ENCODE measurements at regions not wholly inside any gene's neighbourhood (a gene's known extent, or its start where the extent isn't known, plus 50 kb on each side); places are given as distances from the start of the nearest gene placed in this dataset.
"Not testable (repeated sequence)": the region's sequence is repeated elsewhere in the genome, so short reads cannot be mapped to it uniquely, and the experiment has no call there.

DNA sequence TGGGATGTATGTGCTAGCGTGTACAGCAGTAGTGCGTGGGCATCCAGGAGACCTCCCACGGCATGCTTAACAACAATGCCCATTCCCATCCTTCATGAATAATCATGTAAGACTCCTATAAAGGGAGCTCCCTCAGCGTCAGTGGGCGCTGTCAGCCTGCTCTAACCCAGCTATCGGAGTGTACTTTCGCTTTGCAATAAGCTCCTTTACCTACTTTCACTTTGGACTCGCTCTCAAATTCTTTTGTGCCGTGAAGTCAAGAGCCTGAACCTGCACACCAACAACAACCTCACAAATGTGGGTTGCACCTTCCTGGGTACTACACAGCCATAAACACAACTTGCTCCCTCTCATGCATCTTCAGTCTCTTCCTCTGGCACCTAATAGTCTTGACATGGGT lies 114.8 kb upstream of the PAXBP1 start:
- DNase-seq = peak; percentile 24

DNA sequence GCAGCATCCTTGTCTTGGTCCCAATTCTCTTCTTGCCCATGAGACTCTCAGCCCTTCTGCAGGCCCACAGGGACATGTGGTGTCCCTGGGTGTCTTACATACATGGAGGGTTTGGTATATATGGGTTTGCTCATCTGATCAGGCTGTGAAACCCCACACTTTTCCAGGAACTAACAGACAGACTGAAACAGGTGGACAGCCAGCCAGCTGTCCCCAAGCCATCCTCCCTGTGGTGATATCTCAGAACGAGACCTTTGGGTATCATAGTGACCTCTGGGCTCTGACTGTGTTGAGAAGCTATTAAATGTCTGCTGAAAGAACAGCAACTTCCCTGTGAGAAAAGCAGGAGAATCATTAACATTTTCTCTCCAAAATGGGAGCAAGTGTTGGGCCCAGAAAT lies 115.5 kb upstream of the PAXBP1 start:
- DNase-seq = no peak

DNA sequence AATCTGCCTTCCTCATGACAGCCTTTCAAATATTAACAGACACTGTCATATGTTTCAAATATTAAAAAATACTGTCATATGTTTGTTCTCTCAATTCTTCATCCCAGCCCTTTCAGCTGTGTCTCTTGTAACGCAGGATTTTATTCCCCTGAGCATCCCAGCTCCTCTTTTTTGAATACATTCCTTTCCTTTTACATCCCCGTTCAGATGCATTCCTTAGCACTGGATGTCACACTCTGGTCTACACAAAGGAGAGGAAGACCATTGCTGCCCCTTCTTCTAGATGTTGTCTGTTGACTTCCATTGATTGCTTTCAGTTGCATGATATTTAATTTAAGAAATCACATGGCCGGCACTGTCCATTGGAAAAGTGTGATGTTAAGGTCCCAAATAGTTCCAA lies 117.4 kb upstream of the PAXBP1 start:
- no peak for DNase-seq

DNA sequence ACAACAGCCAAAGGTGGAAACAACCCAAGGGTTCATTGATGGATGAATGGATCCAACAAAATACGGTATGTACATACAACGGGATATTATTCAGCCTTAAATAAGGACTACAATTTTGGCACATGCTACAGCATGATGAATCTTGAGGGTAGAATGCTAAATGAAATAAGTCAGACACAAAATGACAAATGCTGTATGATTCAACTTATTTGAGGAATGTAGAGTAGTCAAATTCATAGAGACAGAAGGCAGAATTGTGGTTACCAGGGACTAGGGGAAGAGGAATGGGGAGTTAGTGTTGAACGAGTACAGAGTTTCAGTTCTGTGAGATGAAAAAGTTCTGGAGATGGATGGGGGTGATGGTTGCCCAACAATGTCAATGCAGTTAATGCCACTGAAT lies 118.0 kb upstream of the PAXBP1 start:
- DNase-seq = no peak

DNA sequence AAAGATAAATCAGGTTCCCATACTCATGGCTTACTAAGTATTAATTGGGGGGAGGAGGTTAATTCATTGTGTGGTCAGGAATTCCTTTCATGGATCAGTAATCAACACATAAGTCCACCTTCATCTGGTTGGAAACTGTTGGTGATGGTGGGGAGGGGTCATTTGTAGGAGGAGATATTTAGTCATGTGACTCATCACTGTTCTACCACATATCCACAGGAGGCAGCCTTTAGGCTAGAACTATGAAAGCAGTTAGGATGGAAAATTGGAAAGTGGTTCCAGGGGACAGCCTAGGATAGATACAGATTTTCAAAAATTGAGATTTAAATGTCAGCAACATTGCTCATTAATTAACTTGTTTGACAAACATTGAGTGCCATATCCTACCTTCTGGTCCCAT lies 122.8 kb upstream of the PAXBP1 start:
- DNase-seq = no peak

DNA sequence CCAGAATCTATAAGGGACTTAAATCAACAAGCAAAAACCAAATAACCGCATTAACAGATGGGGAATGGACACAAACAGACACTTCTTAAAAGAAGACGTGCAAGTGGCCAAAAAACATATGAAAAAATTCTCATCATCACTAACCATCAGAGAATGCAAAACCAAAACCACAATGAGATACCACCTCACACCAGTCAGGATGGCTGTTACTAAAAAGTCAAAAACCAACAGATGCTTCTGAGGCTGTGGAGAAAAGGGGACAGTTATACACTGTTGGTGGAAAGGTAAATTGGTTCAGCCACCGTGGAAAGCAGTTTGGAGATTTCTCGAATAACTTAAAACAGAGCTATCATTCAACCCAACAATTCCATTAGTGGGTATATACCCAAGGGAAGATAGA lies 124.9 kb upstream of the OLIG2 start:
- no peak for DNase-seq

DNA sequence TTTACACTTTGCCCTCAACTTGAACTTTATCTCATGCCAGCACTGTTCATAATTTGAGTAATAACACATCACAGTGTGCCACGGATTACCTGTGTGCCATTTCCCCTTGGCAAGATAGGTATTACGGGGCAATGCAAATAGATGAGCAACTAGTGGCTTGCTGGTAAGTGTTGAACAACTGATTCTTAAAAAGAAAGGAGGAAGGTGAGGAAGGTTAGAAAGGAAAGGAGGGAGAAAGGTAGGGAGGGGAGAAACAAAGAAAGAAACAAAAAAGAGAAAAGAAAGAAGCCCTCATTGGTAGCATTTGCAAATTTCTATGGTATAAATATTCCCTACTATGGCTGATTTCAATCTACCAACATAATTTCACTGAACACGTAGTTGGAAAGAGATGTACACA lies 118.2 kb upstream of the OLIG2 start:
- DNase-seq = no peak

DNA sequence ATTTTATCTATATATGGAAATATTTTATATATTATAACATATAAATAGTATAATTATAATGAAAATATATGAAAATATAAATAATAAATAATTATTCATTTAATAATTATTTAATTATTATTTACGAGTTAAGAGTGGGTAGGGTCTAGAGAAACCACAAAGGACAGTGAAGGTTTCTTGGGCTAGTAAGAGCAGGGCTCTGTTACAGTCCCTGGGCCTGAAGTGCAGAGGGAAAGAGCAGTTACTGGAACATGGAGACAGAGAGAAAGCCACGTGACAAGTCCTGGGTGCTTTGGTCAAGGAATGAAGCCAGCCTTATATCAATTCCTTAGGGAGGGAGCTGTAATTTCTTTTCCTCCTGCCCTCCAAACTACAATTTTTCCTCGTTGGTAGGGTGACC lies 117.2 kb upstream of the OLIG2 start:
- no peak for DNase-seq

DNA sequence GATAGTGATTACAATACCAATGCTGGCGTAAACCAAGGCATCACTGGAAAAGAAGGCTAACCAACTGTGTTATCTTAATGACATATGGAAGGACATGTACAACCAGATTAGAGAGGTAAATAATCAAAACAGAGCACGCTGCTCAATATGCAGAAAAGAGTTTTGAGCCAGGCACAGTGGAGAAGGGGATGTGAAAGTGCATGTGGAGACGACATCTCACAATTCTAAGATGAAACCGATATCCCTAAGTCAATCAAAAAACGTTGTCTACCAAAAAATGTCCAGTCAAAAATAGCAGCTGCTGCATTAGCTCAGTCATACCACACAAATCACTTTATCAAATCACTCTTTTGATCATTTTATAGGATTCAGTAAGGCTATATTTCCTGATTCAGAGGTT lies 116.3 kb upstream of the OLIG2 start:
- DNase-seq = no peak

DNA sequence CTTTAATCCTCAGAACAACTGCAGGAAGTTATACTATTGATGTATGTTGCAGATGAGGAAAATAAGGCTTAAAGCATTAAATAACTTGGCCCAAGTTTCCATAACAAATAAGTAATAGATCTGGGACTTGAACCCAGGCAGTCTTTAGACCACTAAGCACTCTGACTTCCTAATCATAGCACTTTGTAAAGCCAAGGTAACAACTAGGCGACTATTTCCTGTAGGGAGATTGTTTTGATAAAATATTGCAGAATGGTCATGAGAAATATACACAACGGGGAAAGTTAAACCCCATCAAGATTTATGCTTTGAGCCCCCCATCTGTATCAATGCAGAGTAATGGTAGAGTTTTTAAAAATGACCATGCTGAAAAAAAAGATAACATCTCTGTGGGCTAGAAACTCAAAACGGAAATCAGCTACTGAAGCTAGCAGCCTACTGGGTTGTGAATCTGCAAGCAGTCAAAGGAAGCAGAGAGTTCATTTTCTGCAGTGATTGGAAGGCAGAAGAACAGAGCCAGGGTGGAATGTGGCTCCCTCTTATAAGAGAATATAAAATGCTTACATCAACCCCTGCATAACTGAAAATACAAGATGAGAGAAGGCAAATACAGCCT lies 111.2 kb upstream of the OLIG2 start:
- no peak for DNase-seq

DNA sequence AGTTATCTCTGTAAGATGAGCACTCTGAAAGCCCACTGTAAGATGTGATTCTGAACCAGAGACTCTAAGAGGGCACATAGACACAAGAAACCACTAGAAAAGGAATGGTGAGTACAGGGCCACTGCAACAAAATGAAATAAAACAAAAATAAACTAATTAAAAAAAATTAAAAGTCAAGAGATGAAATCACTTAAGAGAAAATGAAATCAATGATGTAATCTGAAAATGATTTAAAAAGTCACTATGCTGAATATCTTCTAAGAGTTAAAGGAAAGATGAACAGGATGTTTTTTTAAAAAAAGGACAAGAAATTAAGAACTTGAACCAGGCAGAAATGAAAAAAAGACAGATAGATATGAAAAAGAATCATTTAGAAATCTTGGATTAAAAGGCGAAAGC lies 110.6 kb upstream of the OLIG2 start:
- no peak for DNase-seq

DNA sequence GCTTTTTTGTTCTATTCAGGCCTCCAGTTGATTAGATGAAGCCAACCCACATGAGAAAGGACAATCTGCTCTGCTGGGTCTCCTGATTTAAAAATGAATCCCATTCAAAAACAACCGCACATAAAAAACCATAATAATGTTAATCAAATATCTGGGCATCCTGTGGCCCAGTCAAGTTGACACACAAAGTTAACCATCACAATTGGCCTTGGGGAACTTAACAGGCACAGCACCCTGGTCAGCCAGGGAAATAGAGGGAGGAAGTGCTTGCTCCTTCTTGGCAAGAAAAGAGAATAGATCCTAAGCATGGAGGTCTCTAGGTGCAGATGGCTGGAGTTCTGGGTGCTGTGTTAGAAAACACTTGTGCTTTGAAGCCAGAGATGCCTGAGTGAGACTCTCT lies 109.6 kb upstream of the OLIG2 start:
- no peak for DNase-seq

DNA sequence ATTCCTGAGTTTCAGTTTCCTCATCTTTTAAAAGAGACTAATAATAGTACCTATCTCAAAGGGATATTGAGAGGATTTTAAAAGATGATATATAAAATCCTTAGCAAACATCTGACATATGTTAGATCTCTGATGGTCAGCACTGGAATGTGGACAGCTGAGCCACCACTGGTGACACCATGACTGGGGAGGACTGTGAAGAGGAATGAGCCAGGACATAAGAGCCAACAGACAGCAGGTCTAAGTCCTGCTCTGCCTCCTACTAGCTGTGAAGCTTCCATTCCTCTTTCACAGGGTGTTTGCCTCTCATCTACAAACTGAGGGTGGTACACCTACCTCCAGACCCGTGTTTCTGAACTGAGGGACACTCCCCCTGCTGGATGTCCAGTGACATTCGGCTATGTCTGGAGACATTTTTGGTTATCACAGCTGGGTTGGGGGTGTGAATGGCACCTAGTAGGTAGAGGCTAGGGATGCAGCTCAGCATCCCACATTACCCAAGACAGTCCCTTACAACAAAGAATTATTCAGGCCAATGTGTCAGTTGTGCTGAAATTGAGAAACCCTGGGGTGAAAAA lies 109.1 kb upstream of the OLIG2 start:
- DNase-seq = peak; percentile 17

DNA sequence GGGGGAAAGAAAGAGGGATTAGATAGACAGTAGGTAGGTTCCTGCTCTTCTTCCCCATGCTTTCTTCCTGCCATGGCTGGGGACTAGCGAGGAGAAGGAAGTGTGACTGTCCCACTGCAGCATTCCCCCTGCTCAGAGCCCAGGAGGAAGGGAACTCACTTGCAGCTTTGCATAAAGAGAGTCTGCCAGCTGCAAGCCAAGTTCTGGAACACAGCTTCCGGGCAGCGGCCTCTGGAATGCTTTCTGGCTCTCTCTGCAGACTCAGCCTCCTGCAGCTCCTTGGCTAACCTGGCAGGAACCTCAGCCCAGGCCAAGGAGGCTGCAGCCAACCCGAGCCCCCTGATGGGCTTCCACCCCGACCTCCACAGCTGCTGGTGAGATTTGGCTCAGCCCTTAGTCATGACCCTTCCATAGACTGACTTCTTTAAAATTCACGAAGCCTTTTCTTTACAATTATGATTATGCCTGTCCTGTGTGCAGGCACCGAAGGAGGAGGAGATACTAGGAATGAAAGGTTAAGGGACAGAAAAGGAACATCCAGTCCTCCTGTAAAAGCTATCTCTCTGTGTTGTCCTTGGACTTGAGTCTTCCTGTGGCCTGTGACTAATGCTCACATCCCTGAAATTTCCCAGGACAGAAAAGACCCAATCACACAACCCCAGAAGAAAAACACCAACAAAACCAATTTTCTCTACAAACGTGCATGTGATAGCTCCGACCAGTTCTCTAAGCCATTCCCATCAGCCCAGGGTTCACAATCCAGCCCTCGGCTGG lies 108.2 kb upstream of the OLIG2 start:
- no peak for DNase-seq

DNA sequence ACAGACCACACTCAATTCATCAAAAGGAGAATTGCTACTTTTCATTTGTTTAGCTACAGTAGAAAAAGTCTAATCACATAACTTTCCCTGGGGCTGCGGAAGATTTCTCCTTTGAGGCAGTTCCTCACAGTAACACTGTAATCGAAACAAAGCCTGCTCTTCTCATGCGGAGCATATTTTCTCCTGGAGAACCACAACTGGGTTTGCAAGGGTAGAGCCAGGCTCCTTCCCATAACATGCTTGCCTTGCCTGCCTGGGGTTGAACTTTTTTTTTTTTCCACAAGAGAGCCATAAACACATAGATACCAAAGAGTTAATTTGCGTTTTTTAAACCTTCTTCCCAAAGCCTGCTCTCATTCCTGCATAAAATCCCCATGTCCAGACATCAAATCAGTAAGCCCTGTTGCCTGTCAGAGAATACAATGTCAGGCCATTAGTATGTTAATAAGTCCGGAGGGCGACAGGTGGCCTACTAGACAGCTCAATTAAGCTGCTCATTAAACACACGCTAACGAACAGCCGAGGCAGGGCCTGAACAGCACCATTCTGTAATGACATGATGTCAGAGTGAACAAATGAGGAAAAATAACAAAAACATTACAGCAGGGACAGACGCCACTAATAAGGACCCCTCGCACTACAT lies 107.1 kb upstream of the OLIG2 start:
- no peak for DNase-seq

DNA sequence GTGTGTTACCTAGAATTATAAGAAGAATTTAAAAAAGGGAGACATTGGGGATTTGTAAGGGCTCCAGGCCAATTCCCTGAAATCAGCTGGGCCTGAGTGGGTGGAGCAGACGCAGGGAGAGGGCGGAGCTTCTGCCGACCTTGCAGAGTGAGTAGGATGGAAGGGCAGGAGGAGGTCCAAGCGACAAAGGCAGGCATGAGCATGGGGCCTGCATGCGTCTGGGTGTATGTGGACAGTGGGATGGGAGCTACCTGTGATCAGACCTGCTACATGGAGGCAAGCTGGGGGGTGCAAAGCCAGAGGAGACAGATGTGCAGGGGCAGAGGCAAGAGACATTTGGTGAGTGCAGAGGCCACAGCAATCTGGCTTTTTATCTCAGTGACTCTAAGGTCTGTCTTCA lies 105.3 kb upstream of the OLIG2 start:
- DNase-seq = no peak

DNA sequence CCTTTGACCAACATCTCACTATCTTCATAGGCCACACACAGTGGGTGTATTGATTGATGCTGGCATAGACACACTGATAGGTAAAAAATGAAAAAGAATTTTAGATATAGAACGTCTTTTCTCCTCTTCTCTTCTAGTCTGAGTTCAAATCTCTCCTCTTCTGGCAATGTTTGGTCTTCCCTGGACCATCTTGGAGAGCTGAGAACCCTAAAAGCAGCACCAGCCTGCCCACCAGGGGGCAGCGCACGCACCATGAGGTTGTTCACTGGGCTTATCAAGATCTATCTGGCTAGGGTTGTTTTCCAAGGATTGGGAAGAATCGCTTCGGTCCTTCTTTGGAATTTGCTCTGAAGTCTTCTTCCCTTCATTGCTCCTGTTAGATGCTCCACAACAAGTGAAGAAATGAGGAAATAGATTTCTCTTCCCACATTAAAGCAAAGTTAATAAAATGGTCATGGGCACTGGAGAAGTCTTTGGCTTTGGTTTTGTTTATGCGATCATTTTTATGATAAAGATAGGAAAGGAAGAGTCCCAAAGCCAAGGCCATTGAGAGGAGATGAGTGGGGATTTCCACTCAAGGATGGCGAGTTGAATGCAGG lies 104.0 kb upstream of the OLIG2 start:
- DNase-seq = peak; percentile 65

DNA sequence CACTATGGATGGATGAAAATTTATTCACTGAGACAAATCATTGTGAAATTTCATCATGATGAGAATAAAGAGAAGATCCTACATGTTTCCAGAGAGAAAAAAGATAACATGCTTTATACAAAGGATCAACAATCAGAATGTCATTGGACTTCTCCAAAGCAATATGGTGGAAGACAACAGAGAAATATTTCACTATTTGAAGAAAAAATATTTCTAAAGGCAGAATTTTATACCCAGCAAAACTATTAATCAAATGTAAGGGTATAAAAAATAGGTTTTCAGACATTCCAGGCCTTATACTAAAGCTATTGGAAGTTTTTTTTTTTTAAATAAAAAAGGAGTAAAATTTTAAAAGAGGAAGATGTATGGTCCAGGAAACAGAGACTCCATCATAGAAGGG lies 100.6 kb upstream of the OLIG2 start:
- no peak for DNase-seq

DNA sequence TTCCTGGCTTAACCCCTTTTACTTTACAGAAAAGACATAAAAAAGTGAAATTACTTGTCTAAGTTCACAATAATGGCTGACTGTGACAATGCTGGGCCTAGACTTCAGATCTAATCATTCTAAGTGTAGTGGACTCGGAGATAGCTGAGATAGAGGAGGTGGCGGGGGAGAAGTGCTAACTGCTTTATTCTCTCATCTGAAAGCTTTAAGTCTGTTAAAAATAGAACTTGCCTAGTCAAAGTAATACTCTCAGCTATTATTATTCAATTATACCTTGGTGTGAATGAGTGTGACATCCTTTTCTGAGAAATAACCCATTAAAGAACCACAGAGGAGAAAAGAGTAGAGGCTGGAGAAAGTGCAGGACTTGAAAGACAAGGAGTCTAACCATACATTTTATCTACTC lies 96.1 kb upstream of the OLIG2 start:
- peak; percentile 14 for DNase-seq

DNA sequence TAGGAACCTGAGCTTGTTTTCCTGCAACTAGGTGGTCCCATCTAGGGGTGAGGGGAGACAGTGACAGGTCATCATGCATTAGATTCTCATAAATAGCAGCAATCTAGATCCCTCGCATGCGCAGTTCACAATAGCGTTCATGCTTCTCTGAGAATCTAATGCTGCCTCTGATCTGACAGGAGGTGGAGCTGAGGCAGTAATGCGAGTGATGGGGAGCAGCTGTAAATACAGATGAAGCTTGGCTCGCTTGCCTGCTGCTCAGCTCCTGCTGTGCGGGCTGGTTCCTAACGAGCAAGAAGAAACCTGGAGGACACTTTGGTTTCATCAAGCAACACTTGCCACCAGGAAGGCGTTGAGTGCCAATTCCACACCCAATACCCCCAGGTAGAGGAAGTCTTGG lies 95.1 kb upstream of the OLIG2 start:
- no peak for DNase-seq

DNA sequence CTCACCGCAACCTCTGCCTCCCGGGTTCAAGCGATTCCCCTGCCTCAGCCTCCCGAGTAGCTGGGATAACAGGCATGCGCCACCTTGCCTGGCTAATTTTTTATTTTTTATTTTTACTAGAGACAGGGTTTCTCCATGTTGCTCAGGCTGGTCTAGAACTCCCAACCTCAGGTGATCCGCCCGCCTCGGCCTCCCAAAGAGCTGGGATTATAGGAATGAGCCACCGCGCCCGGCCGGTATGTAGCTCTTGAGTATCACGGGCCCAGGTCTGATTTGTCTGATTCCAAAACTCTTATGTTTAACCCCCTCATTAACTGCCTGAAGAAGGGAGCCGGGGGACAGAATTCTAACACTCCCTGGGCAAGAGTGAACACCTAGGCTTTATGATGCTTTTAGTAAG lies 91.7 kb upstream of the OLIG2 start:
- not testable (repeated sequence) for DNase-seq

DNA sequence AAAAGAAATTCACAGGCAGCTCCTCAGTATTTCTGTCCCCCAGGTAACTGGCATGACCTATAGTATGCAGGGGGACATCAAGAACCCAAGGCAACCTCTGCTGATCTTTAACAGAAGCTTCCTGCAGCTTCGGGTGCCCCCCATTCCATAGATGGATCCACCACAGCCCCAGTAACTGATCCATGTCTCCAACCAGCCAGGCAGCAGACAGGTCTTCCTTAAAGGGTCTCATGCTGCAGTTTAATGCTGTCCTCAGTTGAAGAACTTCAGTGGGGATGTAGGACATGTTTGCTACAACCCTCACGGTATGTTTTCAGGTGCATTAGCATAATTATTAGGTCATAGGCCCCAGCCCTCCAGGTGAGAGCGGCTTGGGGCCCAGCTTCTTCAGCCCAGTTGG lies 90.9 kb upstream of the OLIG2 start:
- no peak for DNase-seq

Measured in activated CD4-positive, alpha-beta T cell treated with anti-CD3 and anti-CD28 coated beads for 48 hours (primary cell).